ENCODE measurements at regions not wholly inside any gene's neighbourhood (a gene's known extent, or its start where the extent isn't known, plus 50 kb on each side); places are given as distances from the start of the nearest gene placed in this dataset.
"Not testable (repeated sequence)": the region's sequence is repeated elsewhere in the genome, so short reads cannot be mapped to it uniquely, and the experiment has no call there.

DNA sequence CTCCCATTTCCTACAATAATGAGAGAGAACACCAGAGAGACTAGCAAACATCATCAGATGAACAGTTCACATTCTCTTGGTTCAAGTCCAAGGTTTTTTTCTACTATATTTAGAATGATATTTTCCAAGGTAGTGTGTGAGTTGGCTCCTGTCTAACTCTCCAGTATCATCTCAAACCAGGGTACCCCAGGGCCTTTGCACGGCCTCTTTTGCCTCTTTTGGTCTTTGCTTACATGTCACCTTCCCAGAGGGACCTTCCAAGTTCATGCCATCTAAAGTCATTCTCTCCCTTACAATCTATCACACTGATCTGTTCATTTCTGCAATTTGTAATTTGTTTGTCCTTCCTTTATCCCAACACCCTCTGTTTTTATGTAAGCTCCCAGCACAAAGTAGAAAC, 264.5 kb downstream of the VRK1 start:
- no peak overlapping the region for H3K4me3 Mint-ChIP-seq
- DNase-seq, result no peak
- H3K9me3 Mint-ChIP-seq, result no peaks in the 10 kb centered on the region
- Histone ChIP-seq H3K4me3 (ENCODE audit: low read length) (no peak overlapping the region), H3K9me3 (ENCODE audit: control insufficient read depth, low read length) (no peaks in the 10 kb centered on the region), H3K36me3 (ENCODE audit: control insufficient read depth, insufficient read depth, low read length) (no peaks in the 10 kb centered on the region), H3K4me1 (ENCODE audit: control insufficient read depth, insufficient read depth, low read length) (no peaks in the 10 kb centered on the region), H3K9ac (ENCODE audit: extremely low read depth, low read length, poor library complexity, severe bottlenecking) (no peak overlapping the region), H3K27ac (ENCODE audit: low read depth, low read length) (no peak overlapping the region), H3K27me3 (ENCODE audit: control insufficient read depth, insufficient read depth, low read length, poor library complexity, severe bottlenecking) (peaks cover 6% of the 10 kb centered on the region)
- peaks cover 37% of the 10 kb centered on the region for H3K27me3 Mint-ChIP-seq (ENCODE audit: insufficient read depth)
- H3K36me3 Mint-ChIP-seq (ENCODE audit: low read depth), result no peaks in the 10 kb centered on the region
- 88 to 100% methylated on average over 1 of the region's 1 CpG for WGBS, 2 experiments (ENCODE audit: insufficient coverage in 1 of 2, insufficient read length in 1 of 2)
- peaks cover 8% of the 10 kb centered on the region for H3K4me1 Mint-ChIP-seq
- TF ChIP-seq, protein P1, sequence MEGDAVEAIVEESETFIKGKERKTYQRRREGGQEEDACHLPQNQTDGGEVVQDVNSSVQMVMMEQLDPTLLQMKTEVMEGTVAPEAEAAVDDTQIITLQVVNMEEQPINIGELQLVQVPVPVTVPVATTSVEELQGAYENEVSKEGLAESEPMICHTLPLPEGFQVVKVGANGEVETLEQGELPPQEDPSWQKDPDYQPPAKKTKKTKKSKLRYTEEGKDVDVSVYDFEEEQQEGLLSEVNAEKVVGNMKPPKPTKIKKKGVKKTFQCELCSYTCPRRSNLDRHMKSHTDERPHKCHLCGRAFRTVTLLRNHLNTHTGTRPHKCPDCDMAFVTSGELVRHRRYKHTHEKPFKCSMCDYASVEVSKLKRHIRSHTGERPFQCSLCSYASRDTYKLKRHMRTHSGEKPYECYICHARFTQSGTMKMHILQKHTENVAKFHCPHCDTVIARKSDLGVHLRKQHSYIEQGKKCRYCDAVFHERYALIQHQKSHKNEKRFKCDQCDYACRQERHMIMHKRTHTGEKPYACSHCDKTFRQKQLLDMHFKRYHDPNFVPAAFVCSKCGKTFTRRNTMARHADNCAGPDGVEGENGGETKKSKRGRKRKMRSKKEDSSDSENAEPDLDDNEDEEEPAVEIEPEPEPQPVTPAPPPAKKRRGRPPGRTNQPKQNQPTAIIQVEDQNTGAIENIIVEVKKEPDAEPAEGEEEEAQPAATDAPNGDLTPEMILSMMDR (conservative IDR thresholded peaks at IDR 0.05), result no peak
- no peak overlapping the region for H3K27ac Mint-ChIP-seq

GRCh38 chr14:97065305-97066067, 268.3 kb downstream of the VRK1 start:
- Histone ChIP-seq H3K9ac (ENCODE audit: extremely low read depth, low read length, poor library complexity, severe bottlenecking) (no peak overlapping the region), H3K36me3 (ENCODE audit: control insufficient read depth, insufficient read depth, low read length) (no peaks in the 10 kb centered on the region), H3K9me3 (ENCODE audit: control insufficient read depth, low read length) (no peaks in the 10 kb centered on the region), H3K4me3 (ENCODE audit: low read length) (no peak overlapping the region), H3K27me3 (ENCODE audit: control insufficient read depth, insufficient read depth, low read length, poor library complexity, severe bottlenecking) (peaks cover 6% of the 10 kb centered on the region), H3K4me1 (ENCODE audit: control insufficient read depth, insufficient read depth, low read length) (no peaks in the 10 kb centered on the region), H3K27ac (ENCODE audit: low read depth, low read length) (no peak overlapping the region)
- Mint-ChIP-seq H3K27me3 (ENCODE audit: insufficient read depth) (peaks cover 39% of the 10 kb centered on the region), H3K9me3 (no peaks in the 10 kb centered on the region), H3K4me3 (no peak overlapping the region), H3K4me1 (peaks cover 8% of the 10 kb centered on the region), H3K36me3 (ENCODE audit: low read depth) (no peaks in the 10 kb centered on the region), H3K27ac (no peak overlapping the region)
- DNase-seq, result no peak
- TF ChIP-seq, protein P1 (conservative IDR thresholded peaks at IDR 0.05), result no peak
- WGBS, 2 experiments (ENCODE audit: insufficient coverage in 1 of 2, insufficient read length in 1 of 2), result 91% methylated on average over 4 to 7 of the region's 7 CpGs

DNA sequence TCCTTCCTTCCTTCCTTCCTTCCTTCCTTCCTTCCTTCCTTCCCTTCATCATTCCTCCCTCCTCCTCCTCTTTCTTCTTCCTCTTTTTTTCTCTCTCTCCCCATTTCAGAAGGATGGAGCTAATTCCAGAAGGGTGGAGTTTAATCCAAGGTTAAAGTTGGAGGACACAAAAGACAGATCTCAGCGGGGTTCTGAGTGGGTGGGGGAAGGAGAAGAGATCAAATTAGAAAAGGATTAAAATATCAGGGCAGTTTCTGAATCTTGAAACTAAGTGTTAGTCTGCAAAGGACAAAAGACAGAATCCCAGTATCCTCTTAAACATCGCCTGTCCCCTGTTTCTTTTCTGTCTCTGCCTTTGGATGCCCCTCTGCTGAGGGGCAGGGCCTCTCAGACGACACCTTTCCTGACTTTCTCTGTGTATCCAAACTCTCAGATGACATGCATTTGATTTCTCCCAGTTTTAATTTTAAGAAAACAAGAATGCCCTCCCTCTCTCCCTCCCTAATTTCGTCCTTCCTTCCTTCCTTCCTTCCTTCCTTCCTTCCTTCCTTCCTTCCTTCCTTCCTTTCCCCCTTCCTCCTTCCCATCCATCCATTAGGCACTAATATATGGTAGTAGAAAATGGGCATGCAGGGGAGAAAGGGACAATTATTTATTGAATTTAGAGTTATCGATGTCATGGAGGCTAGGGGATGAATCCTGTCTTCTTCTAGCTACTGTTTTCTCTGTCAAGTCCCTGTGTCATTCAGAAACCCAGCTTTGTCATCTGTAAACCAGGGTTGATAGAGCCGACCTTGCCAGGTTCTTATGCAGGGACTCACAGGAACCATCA, 269.1 kb downstream of the VRK1 start:
- H3K36me3 ChIP-seq (ENCODE audit: control insufficient read depth, insufficient read depth, low read length), result no peaks in the 10 kb centered on the region
- no peak overlapping the region for H3K4me3 ChIP-seq (ENCODE audit: low read length)
- Mint-ChIP-seq H3K27ac (no peak overlapping the region), H3K36me3 (ENCODE audit: low read depth) (no peaks in the 10 kb centered on the region), H3K4me1 (peaks cover 8% of the 10 kb centered on the region), H3K4me3 (no peak overlapping the region), H3K27me3 (ENCODE audit: insufficient read depth) (peaks cover 36% of the 10 kb centered on the region), H3K9me3 (no peaks in the 10 kb centered on the region)
- H3K9me3 ChIP-seq (ENCODE audit: control insufficient read depth, low read length), result no peaks in the 10 kb centered on the region
- H3K27ac ChIP-seq (ENCODE audit: low read depth, low read length), result no peak overlapping the region
- no peak overlapping the region for H3K9ac ChIP-seq (ENCODE audit: extremely low read depth, low read length, poor library complexity, severe bottlenecking)
- H3K27me3 ChIP-seq (ENCODE audit: control insufficient read depth, insufficient read depth, low read length, poor library complexity, severe bottlenecking), result peaks cover 6% of the 10 kb centered on the region
- WGBS, 2 experiments (ENCODE audit: insufficient coverage in 1 of 2, insufficient read length in 1 of 2), result 86 to 92% methylated on average over 2 to 5 of the region's 6 CpGs
- TF ChIP-seq, protein P1 (conservative IDR thresholded peaks at IDR 0.05), result no peak
- no peaks in the 10 kb centered on the region for H3K4me1 ChIP-seq (ENCODE audit: control insufficient read depth, insufficient read depth, low read length)
- DNase-seq, result no peak

- not testable (repeated sequence) for H3K9ac ChIP-seq (ENCODE audit: extremely low read depth, low read length, poor library complexity, severe bottlenecking); H3K27me3 ChIP-seq (ENCODE audit: control insufficient read depth, insufficient read depth, low read length, poor library complexity, severe bottlenecking); DNase-seq; H3K4me3 Mint-ChIP-seq; H3K36me3 ChIP-seq (ENCODE audit: control insufficient read depth, insufficient read depth, low read length); H3K36me3 Mint-ChIP-seq (ENCODE audit: low read depth); H3K4me1 Mint-ChIP-seq; H3K9me3 ChIP-seq (ENCODE audit: control insufficient read depth, low read length); H3K27ac ChIP-seq (ENCODE audit: low read depth, low read length); H3K4me1 ChIP-seq (ENCODE audit: control insufficient read depth, insufficient read depth, low read length); H3K9me3 Mint-ChIP-seq; H3K4me3 ChIP-seq (ENCODE audit: low read length); H3K27ac Mint-ChIP-seq
- H3K27me3 Mint-ChIP-seq (ENCODE audit: insufficient read depth), result peaks cover 33% of the 10 kb centered on the region
- 93 to 100% methylated on average over 1 of the region's 1 CpG for WGBS, 2 experiments (ENCODE audit: insufficient coverage in 1 of 2, insufficient read length in 1 of 2)
Measured at GRCh38 chr14:97068293-97068692, 271.1 kb downstream of the VRK1 start.

All from endodermal cell (in vitro differentiated cells).